ENCODE measurements at regions not wholly inside any gene's neighbourhood (a gene's known extent, or its start where the extent isn't known, plus 50 kb on each side); places are given as distances from the start of the nearest gene placed in this dataset.

GRCh38 chr6:14246876-14247275 lies 129.3 kb downstream of the CD83 start:
- Mint-ChIP-seq H3K9me3 (peaks cover 16% of the 10 kb centered on the region), H3K36me3 (no peaks in the 10 kb centered on the region), H3K4me3 (no peak overlapping the region), H3K27me3 (ENCODE audit: low read depth) (peaks cover 12% of the 10 kb centered on the region), H3K4me1 (no peaks in the 10 kb centered on the region), H3K27ac (no peak overlapping the region)
- TF ChIP-seq, protein P1, sequence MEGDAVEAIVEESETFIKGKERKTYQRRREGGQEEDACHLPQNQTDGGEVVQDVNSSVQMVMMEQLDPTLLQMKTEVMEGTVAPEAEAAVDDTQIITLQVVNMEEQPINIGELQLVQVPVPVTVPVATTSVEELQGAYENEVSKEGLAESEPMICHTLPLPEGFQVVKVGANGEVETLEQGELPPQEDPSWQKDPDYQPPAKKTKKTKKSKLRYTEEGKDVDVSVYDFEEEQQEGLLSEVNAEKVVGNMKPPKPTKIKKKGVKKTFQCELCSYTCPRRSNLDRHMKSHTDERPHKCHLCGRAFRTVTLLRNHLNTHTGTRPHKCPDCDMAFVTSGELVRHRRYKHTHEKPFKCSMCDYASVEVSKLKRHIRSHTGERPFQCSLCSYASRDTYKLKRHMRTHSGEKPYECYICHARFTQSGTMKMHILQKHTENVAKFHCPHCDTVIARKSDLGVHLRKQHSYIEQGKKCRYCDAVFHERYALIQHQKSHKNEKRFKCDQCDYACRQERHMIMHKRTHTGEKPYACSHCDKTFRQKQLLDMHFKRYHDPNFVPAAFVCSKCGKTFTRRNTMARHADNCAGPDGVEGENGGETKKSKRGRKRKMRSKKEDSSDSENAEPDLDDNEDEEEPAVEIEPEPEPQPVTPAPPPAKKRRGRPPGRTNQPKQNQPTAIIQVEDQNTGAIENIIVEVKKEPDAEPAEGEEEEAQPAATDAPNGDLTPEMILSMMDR (IDR thresholded peaks at IDR 0.05; ENCODE audit: unreplicated experiment) = no peak
- DNase-seq (ENCODE audit: low spot score in 2 of 2, unreplicated experiment in 2 of 2) = no peak

- DNase-seq (ENCODE audit: low spot score in 2 of 2, unreplicated experiment in 2 of 2) = no peak
- TF ChIP-seq, protein P1 (IDR thresholded peaks at IDR 0.05; ENCODE audit: unreplicated experiment) = no peak
- H3K9me3 Mint-ChIP-seq = peaks cover 16% of the 10 kb centered on the region
- peaks cover 34% of the 10 kb centered on the region for H3K27me3 Mint-ChIP-seq (ENCODE audit: low read depth)
- H3K4me3 Mint-ChIP-seq = no peak overlapping the region
- H3K4me1 Mint-ChIP-seq = no peaks in the 10 kb centered on the region
- H3K27ac Mint-ChIP-seq = no peak overlapping the region
- no peaks in the 10 kb centered on the region for H3K36me3 Mint-ChIP-seq
Measured at GRCh38 chr6:14250573-14250972, 133.0 kb downstream of the CD83 start.

DNA sequence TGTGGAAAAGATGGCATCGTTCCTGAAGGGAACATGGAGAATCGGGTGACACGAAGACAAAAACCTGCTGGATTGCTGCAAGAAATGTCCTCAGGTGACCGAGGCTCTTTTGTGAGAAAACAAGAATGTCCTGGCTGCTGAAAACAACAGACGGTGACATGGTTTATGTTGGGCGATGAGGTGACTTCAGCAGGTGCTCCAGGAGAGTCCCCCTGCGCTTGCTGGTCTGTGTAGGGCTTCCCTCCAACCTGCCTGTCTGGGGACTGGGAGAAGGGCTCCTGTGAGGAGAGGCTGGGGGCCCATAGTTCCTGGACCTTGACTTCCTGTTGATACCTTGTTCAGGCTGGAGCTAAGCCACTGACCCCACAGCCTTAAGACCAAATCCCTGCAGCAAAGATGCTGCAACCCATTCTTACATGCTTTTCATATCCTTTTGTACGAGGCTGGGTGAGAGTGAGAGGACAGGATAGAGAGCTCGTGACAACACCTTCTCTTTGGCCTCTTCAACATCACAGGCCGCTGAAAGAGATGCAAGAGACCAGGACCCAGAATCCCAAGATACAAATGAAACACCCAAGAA lies 134.8 kb downstream of the CD83 start:
- DNase-seq (ENCODE audit: low spot score in 2 of 2, unreplicated experiment in 2 of 2) = no peak
- peaks cover 5% of the 10 kb centered on the region for H3K4me1 Mint-ChIP-seq
- H3K27ac Mint-ChIP-seq = no peak overlapping the region
- no peak overlapping the region for H3K4me3 Mint-ChIP-seq
- H3K9me3 Mint-ChIP-seq = peaks cover 16% of the 10 kb centered on the region
- TF ChIP-seq, protein P1 (IDR thresholded peaks at IDR 0.05; ENCODE audit: unreplicated experiment) = no peak
- H3K27me3 Mint-ChIP-seq (ENCODE audit: low read depth) = peaks cover 42% of the 10 kb centered on the region
- no peaks in the 10 kb centered on the region for H3K36me3 Mint-ChIP-seq

GRCh38 chr6:14254505-14254904 lies 136.9 kb downstream of the CD83 start:
- peaks cover 4% of the 10 kb centered on the region for H3K9me3 Mint-ChIP-seq
- no peak for DNase-seq (ENCODE audit: low spot score in 2 of 2, unreplicated experiment in 2 of 2)
- TF ChIP-seq, protein P1 (IDR thresholded peaks at IDR 0.05; ENCODE audit: unreplicated experiment) = no peak
- no peaks in the 10 kb centered on the region for H3K36me3 Mint-ChIP-seq
- no peak overlapping the region for H3K27ac Mint-ChIP-seq
- H3K4me3 Mint-ChIP-seq = no peak overlapping the region
- H3K27me3 Mint-ChIP-seq (ENCODE audit: low read depth) = peaks cover 38% of the 10 kb centered on the region
- peaks cover 17% of the 10 kb centered on the region for H3K4me1 Mint-ChIP-seq

DNA sequence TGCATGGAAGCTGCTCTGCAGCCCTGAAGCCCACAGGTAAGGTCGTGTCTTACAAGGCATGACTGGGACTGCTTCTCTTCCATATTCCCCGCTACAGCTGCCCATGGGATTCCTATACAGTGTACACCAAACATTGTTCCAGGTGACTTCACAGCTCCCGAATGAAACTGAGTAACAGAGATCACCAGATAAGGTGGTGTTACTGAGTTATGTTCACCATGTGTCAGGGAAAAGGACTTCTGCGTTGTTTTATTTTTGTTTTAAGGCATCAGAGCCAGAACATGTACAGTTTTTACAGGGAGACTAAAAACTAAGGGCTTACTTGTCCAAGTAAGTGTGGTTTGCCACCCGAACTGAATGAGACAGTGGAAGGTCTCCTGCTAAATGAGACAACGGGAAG lies 138.3 kb downstream of the CD83 start:
- H3K4me3 Mint-ChIP-seq = no peak overlapping the region
- H3K9me3 Mint-ChIP-seq = peaks cover 4% of the 10 kb centered on the region
- no peak overlapping the region for H3K27ac Mint-ChIP-seq
- peaks cover 20% of the 10 kb centered on the region for H3K4me1 Mint-ChIP-seq
- no peaks in the 10 kb centered on the region for H3K36me3 Mint-ChIP-seq
- H3K27me3 Mint-ChIP-seq (ENCODE audit: low read depth) = peaks cover 36% of the 10 kb centered on the region
- DNase-seq (ENCODE audit: low spot score in 2 of 2, unreplicated experiment in 2 of 2) = no peak
- TF ChIP-seq, protein P1 (IDR thresholded peaks at IDR 0.05; ENCODE audit: unreplicated experiment) = no peak

DNA sequence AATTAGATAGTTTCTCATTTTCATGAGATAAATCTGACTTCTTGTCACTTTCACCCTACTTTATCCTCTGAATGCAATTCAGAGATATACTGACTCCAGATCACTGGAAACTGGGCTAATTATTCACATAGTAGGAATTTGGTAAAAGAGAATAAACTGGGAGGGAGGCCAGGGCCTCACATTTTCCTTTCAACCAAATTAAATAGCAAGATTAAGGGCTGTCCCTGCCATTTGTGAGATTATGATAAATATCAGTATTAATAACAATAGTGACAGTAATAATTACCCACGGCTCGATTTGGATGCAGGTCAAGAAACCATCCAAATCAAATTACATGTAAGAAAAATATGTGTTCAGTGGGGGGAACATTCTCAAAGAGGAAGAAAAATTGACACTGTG lies 140.5 kb downstream of the CD83 start:
- no peaks in the 10 kb centered on the region for H3K36me3 Mint-ChIP-seq
- TF ChIP-seq, protein P1 (IDR thresholded peaks at IDR 0.05; ENCODE audit: unreplicated experiment) = no peak
- H3K9me3 Mint-ChIP-seq = peaks cover 12% of the 10 kb centered on the region
- no peak for DNase-seq (ENCODE audit: low spot score in 2 of 2, unreplicated experiment in 2 of 2)
- peaks cover 20% of the 10 kb centered on the region for H3K4me1 Mint-ChIP-seq
- no peak overlapping the region for H3K27ac Mint-ChIP-seq
- no peak overlapping the region for H3K4me3 Mint-ChIP-seq
- H3K27me3 Mint-ChIP-seq (ENCODE audit: low read depth) = peaks cover 25% of the 10 kb centered on the region
